HepG2 (cell line): ENCODE measurements at regions not wholly inside any gene's neighbourhood (a gene's known extent, or its start where the extent isn't known, plus 50 kb on each side); places are given as distances from the start of the nearest gene placed in this dataset.

Source experiments
- ATAC-seq: fragments of 200-7000 bp; cut with Tn5 transposase; 3 replicates; pipeline ENCODE4 v1.9.1; 2020; ENCODE audit warnings: mild to moderate bottlenecking, moderate library complexity
- BruUV-seq: library from RNA; stranded (reverse); fragments of 400-500 nt; replicated peaks from 2 replicates; lab custom pipeline; 2021; lab: Mats Ljungman, UMichigan
- CTCF ChIA-PET: fragments of 300-600 bp; formaldehyde crosslinking; extraction: SDS; loops from one replicate; lab custom pipeline; 2021; ENCODE audit warnings: low total read pairs, inconsistent platforms, low intra/inter-chr PET ratio; lab: Yijun Ruan, JAX
- POLR2A ChIA-PET: fragments of 350-600 bp; sonication (Branson Sonifier 250); formaldehyde crosslinking; loops from one replicate; lab custom pipeline; 2020; ENCODE audit warnings: antibody characterized with exemption, inconsistent platforms; lab: Yijun Ruan, JAX
- DNase-seq: peaks from one replicate; pipeline ENCODE4 v3.0.0-alpha.2; 2015; ENCODE audit warnings: low spot score
- FAIRE-seq: peaks from 3 replicates; lab custom pipeline; 2011; peaks lifted over from hg19 to GRCh38; lab: Jason Lieb, UNC
- H2AFZ ChIP-seq: one replicate; pipeline ENCODE4 v1.6.1; 2011; ENCODE audit warnings: low read length, inconsistent platforms
- H3K27ac ChIP-seq: fragments of 300-600 bp; 3 replicates; pipeline ENCODE4 v1.8.0; 2011; ENCODE audit warnings: mixed run types, mild to moderate bottlenecking, mixed read lengths, low read length, inconsistent platforms; ENCODE audit not compliant: insufficient read depth; ENCODE audit errors: extremely low read length
- H3K27me3 ChIP-seq, 2 experiments: fragments of 200-600 bp in 1 of 2; 2 replicates in 1 of 2; 3 replicates in 1 of 2; pipeline versions ENCODE4 v1.6.0 to v1.8.0; 2011; ENCODE audit warnings: low read length in 2 of 2, mild to moderate bottlenecking in 2 of 2, moderate library complexity in 2 of 2, inconsistent platforms in 1 of 2; ENCODE audit not compliant: insufficient read depth in 2 of 2, control insufficient read depth in 1 of 2
- H3K36me3 ChIP-seq, 2 experiments: fragments of 200-600 bp in 1 of 2; replicated peaks in 1 of 2; 2 replicates in 1 of 2; 3 replicates in 1 of 2; pipeline versions ENCODE4 v1.5.1 to v1.8.0; 2011; ENCODE audit warnings: low read length in 2 of 2, inconsistent platforms in 1 of 2; ENCODE audit not compliant: insufficient read depth in 2 of 2, control insufficient read depth in 1 of 2
- H3K4me1 ChIP-seq: 2 replicates; pipeline ENCODE4 v1.5.1; 2012; ENCODE audit warnings: low read length, inconsistent platforms; ENCODE audit not compliant: insufficient read depth
- H3K4me2 ChIP-seq: 2 replicates; pipeline ENCODE4 v1.6.0; 2011; ENCODE audit warnings: low read depth, low read length, inconsistent platforms
- H3K4me3 ChIP-seq, 3 experiments: fragments of 200-600 bp in 1 of 3; sonication (generic), shearing (Covaris generic) in 1 of 3; replicated peaks in 1 of 3; 2 replicates each; pipeline ENCODE4 v1.5.1; 2011 to 2016; ENCODE audit warnings: low read length in 3 of 3, inconsistent platforms in 2 of 3, low read depth in 2 of 3, mild to moderate bottlenecking in 2 of 3, control low read depth in 1 of 3, mixed read lengths in 1 of 3; ENCODE audit not compliant: insufficient read depth in 1 of 3
- H3K79me2 ChIP-seq: one replicate; pipeline ENCODE4 v1.6.1; 2011; ENCODE audit warnings: low read length, inconsistent platforms; ENCODE audit not compliant: insufficient read depth
- H3K9ac ChIP-seq: 2 replicates; pipeline ENCODE4 v1.6.0; 2011; ENCODE audit warnings: mild to moderate bottlenecking, low read depth, low read length, inconsistent platforms; ENCODE audit not compliant: insufficient read depth
- H3K9me3 ChIP-seq: 2 replicates; pipeline ENCODE4 v1.5.1; 2012; ENCODE audit warnings: mild to moderate bottlenecking, low read length
- H4K20me1 ChIP-seq: 2 replicates; pipeline ENCODE4 v1.6.0; 2011; ENCODE audit warnings: inconsistent platforms, mild to moderate bottlenecking, low read length, moderate library complexity; ENCODE audit not compliant: insufficient read depth
- MAFF ChIP-seq: IDR thresholded peaks from 2 replicates; pipeline ENCODE4 v1.6.1; 2011; ENCODE audit warnings: low read depth, low read length, improper control_type of control experiment
- ZBTB3 ChIP-seq: sonication (generic); formaldehyde crosslinking; IDR thresholded peaks from 2 replicates; pipeline ENCODE4 v1.4.0; 2020; ENCODE audit warnings: low read depth, mild to moderate bottlenecking, moderate library complexity, missing genetic modification reagents, borderline replicate concordance
- ZFY ChIP-seq: sonication (generic); formaldehyde crosslinking; IDR thresholded peaks from 2 replicates; pipeline ENCODE4 v1.4.0; 2020; ENCODE audit warnings: missing genetic modification reagents
- ZNF350 ChIP-seq: sonication (generic); formaldehyde crosslinking; IDR thresholded peaks from 2 replicates; pipeline ENCODE4 v1.4.0; 2020; ENCODE audit warnings: mild to moderate bottlenecking, low read depth, missing genetic modification reagents, borderline replicate concordance
- ZNF782 ChIP-seq: sonication (generic); formaldehyde crosslinking; IDR thresholded peaks from 2 replicates; pipeline ENCODE4 v1.4.0; 2020; ENCODE audit warnings: missing genetic modification reagents, mild to moderate bottlenecking, borderline replicate concordance
- WGBS: methylation state at CpG from one replicate; pipeline ENCODE4 v1.1.6; 2017; ENCODE audit warnings: low lambda C conversion rate; 5-methylcytosine and 5-hydroxymethylcytosine counted together
- in situ Hi-C: cut with HindIII; loops from 2 replicates; pipeline ENCODE4 v1.10.0; 2017; ENCODE audit warnings: low pct_unique_long_range_greater_than_20kb; ENCODE audit not compliant: extremely low pct_ligation_motif_present
- intact Hi-C: fragments of 100-400 bp; cut with micrococcal nuclease; formaldehyde crosslinking; loops from one replicate; pipeline ENCODE4 v1.10.0; 2022; ENCODE audit not compliant: unreplicated experiment
- TF ChIP-seq, protein P1 (sequence below): sonication (generic); formaldehyde crosslinking; IDR thresholded peaks from 2 replicates; pipeline ENCODE4 v1.4.0; 2020; ENCODE audit warnings: missing genetic modification reagents

DNA sequence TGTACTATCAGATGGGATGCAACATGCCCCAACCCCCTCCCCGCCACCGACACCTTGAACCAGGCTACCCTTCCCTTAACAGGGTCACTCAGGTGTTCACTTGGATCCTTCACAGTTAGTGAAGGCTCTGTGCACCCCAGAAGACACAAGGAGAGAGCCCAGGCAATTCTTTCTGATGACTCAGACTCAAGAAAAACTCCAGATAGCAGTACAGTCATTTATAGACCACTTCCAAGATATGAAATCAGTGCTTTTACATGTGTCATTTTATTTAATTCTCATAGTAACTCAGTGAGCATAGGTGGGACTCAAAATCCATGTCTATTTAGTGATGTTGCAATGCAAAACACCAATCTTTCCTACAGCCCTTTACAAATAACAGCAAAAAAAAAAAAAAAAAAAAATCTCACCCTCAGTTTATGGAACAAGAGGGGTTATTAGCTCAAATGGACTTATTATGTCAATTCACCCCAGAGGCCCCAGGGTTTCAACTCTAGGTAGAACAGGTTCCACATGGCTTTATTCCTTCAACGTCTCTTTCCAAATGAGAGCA is 71.9 kb downstream of the FOXD1 start:
- Histone ChIP-seq H3K9ac (no peak overlapping the region), H3K27ac (no peak overlapping the region), H4K20me1 (no peaks in the 10 kb centered on the region), H3K79me2 (no peaks in the 10 kb centered on the region), H3K4me3 (no peak overlapping the region), H2AFZ (no peak overlapping the region), H3K4me2 (no peak overlapping the region), H3K4me1 (no peaks in the 10 kb centered on the region), H3K36me3 (no peaks in the 10 kb centered on the region), H3K27me3 (peaks cover 1 to 16% of the 10 kb centered on the region in 2 experiments; a peak in 3 of 5 replicates), H3K9me3 (no peaks in the 10 kb centered on the region)
- ChIA-PET POLR2A (no interaction called here), CTCF (no interaction called here)
- ATAC-seq: no peak
- intact Hi-C loops (no loop called here), in situ Hi-C loops (no loop called here)
- no peak for FAIRE-seq
- WGBS: 32% methylated on average over 3 of the region's 3 CpGs
- no TSS peak for BruUV-seq
- TF ChIP-seq ZFY (CRISPR knock-in tag): no peak
- no peak for TF ChIP-seq ZNF782 (CRISPR knock-in tag)
- TF ChIP-seq, protein P1, sequence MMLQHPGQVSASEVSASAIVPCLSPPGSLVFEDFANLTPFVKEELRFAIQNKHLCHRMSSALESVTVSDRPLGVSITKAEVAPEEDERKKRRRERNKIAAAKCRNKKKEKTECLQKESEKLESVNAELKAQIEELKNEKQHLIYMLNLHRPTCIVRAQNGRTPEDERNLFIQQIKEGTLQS (CRISPR knock-in tag): no peak
- no peak for DNase-seq

DNA sequence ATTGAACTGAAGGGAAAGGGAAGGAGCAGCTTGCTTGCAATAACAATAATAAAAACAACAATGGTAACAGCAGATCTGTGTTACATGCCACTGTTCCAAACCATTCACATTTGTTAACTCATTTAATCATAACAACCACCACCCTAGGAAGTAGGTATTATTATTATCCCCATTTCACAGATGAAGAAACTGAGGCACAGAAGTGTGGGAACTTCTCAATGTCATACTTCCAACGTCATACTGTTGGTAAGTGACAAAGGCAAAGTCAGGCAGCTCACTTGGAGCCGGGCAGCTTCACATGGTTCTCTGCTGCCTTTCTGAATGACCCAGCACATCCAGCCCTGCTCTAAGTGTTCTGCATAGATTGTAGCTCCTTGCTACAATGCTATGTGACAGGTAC is 72.6 kb downstream of the FOXD1 start:
- 0% methylated on average over 2 of the region's 2 CpGs for WGBS
- H3K27ac ChIP-seq: no peak overlapping the region
- CTCF ChIA-PET: no interaction called here
- H3K9me3 ChIP-seq: no peaks in the 10 kb centered on the region
- intact Hi-C loops (no loop called here), in situ Hi-C loops (no loop called here)
- H3K27me3 ChIP-seq: peaks cover 1 to 21% of the 10 kb centered on the region in 2 experiments; a peak in 3 of 5 replicates
- TF ChIP-seq MAFF (no peak), ZNF350 (CRISPR knock-in tag) (no peak), ZBTB3 (CRISPR knock-in tag) (no peak)
- H3K9ac ChIP-seq: no peak overlapping the region
- no peaks in the 10 kb centered on the region for H3K36me3 ChIP-seq
- POLR2A ChIA-PET: no interaction called here
- no peak for FAIRE-seq
- no peak for ATAC-seq
- no peak overlapping the region for H3K4me2 ChIP-seq
- H3K4me1 ChIP-seq: no peaks in the 10 kb centered on the region
- H4K20me1 ChIP-seq: no peaks in the 10 kb centered on the region
- no peak overlapping the region for H3K4me3 ChIP-seq
- DNase-seq: no peak
- no peak overlapping the region for H2AFZ ChIP-seq
- no TSS peak for BruUV-seq
- no peaks in the 10 kb centered on the region for H3K79me2 ChIP-seq
